Fibroblast of the conjunctiva (primary cell): ENCODE measurements at regions not wholly inside any gene's neighbourhood (a gene's known extent, or its start where the extent isn't known, plus 50 kb on each side); places are given as distances from the start of the nearest gene placed in this dataset.

Source experiments
- DNase-seq: peaks from one replicate; pipeline ENCODE4 v3.0.0-alpha.2; 2010; ENCODE audit warnings: low read depth

DNA sequence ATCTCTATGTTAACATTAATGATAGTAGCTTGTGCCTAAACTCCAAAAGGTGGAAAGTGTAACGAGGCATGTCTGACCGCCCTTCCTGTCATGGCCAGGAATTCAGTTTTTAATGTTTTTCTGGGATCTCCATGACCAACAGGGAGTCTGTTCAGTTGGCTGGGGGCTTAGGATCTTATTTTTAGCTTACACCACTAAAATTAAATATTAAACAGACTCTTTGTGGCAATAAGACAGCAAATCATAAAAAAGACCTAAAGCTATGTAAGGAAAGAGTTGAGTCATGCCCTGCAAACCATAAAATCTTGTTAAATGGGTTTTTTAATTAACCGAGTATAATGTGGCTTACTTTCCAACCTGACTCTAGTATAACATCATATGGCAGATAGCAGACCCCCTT, 247.8 kb downstream of the DIRAS2 start:
- DNase-seq: no peak

DNA sequence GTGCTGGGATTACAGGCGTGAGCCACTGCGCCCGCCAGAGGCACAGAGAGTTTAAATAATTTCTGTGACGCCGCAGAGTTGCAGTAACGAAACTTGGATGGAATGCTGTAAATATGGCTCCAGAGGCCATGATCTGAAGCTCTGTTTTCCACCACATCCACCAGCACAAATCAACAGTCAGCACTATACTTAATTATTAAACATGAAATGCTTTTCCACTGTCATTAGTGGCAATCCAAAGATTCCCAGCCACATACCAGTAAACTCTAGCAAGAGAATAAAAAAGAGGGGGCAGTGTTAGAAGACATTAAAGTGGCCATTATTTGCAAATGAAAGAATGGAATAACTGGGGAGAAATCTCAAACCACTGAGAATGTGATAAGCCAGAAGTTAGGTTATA, 242.5 kb downstream of the DIRAS2 start:
- no peak for DNase-seq

DNA sequence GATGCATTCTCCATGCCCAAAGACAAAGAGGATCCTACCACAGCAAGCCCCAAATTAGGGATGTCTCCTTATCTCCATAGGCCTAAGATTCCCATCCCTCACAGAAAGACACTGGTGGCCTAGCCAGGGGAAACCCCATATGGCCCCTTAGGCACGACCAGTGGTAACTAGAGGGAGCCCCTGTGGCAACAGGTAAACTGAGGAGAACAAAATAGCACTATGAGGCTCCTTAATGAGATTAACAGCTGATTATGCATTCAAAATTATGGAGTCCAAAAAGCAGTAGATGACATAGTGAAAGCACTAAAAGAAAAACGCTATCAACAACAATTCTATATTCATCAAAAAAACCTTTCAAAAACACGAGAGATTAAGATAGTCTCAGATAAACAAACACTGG, 234.0 kb downstream of the DIRAS2 start:
- no peak for DNase-seq

DNA sequence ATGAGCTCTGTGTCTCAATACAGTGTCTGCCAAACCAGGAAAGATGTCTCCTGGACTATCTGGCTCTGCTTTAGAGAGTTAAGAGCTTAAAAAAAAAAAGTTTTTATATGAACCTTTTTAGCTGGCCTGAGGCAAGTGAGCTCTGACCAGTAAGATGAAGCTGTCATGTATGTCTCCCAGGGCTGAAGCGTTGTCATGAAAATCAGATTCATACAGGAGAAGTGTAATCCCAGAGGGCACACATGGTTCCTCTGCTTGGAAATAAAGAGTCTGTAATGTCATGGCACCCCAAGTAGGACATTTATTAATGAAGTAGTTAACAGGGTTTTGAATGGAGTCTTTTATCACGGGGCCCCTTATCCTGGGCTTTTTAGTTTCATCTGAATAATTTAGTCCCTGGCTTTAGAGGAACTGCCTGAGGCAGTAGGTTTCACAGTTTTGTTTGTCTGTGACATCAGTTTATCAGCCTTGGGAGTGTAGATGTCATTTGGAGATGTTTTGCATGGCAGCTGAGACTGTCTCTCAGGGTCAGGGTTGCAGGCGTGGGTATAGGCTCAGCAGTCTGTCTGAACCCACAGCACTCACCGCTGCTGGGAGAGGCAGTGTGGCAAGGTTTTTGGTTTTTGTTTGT, 223.3 kb downstream of the DIRAS2 start:
- no peak for DNase-seq

DNA sequence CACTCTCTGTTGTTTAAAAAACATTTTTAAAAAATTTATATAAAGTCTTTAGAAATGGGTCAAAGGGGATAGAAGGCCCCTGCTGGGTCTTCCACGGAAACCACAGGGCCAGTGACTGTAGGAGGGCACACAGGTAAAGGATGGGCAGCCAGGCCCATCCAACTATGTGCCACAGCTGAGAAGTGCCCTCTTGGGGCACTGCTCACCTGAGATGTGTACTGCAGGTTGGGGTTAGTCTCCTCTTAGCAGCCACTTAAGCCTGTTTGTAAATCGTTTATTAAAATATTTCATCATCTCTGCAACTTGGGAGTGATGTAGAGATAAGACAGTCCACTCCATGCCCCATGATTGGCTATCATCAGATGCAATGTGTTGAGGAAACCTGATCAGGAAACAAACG, 222.4 kb downstream of the DIRAS2 start:
- no peak for DNase-seq

DNA sequence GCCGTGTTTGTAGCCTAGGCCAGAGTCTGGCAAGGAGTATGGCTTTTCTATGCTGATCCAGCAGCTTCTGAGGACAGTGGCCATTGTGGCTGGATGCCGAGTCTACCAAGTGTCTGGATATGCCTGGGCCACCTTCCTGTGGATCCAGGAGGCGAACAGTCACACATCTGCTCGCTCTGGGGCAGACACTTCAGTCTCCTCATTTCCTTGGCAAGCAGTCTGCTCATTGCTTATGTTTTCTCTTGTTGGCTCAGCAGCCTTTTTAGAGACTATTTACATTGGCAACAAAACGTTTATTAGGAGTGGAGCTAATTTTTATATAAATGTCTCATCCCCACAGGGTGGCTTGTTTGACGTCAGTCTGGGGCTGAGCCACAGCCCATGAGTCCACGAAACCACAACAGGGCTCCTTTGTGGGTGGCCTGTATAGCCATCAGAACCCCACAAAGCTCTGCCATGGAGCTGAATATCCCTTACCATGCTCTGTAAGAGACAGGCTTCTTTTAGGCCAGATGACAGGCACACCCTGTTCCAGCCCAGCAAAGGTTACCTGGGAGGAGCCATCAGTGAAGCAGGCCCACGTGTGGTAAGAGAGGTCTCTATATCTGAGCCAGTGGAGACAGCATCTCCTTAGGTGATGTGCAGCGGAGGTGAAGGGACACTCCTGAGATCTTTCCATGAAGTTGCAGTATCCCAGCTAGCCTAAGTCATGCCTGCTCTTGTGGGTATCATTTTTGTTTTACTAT, 221.7 kb downstream of the DIRAS2 start:
- DNase-seq: no peak

DNA sequence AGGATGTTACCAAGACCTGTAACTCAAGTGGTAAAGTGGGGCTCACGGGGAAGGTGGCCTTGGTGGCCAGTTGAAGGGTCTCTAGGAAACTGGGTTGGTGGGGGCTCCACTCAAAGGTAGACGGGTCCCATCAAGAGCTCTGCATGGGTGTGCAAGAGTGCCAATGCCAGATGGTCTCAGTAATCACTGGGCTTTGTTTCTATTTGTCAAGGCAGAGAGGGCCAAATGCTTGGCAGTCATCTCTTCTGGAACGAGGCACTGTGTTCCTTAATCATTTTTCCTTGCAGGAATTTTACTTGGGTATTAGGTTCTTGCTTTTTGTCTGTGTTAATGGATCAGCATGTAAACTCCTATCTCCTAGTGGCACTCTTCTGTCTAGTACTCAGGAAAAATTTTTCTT, 220.8 kb downstream of the DIRAS2 start:
- no peak for DNase-seq

DNA sequence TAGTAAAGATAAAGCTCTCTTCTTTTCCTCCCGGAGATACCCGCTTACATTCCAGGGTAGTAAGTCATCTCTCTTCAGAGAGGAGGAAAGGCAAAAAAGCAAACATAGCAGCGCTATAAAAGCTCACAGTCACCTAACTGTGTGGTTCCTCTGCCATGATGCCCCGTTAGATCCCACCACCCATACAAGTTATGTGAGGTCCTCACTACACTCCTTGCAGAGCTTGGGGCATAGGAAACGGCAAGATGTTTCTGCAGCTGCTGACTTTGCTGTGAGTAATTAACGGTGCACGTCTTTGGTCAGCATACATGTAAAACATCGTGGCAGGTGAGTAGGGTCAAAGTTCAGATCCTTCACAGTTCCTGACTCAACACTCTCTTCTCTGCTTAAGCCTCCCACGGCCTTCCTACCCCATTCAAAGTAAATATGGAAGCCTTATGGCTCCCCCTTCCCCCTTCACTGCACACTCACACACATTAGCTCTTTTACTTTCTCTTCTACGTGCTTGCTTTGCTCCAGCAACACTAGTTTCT, 218.9 kb downstream of the DIRAS2 start:
- no peak for DNase-seq

DNA sequence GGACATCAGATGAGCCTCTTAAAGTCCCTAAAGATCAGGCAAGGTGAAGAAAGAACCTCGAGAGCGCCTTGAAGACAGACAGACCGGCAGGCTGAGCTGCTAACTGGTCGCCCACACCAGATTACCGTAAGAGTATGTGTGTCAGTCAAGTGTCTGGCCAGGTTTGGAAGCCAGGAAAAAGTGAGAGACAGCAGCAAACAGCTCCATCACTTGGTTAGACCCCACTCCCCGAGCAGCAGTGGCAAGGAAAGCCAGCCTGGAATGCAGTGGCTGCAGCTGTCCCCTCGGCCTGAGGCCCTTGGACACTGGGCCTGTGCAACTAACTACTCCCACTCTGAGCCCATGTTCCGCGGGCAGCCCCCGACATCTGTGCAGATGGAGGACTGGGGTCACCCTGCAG, 214.1 kb downstream of the DIRAS2 start:
- DNase-seq: no peak

DNA sequence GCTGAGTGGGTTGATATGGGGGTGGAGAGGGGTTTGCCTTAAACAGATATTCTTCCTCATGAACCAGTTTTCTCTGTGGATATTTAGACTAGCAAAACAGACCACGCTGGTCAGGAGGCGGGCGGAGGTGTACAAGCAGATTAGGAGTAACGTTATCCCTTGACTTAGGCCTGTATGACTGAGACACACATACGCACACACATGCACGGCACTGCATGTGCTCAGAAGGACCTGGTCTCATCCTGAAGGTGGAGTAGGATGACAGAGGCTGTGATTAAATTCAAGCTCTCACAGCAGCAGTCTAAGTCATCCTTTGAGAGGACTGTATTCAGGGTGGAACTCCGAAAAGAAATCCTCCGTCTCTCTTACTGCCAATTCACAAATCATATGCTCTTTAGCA, 209.7 kb downstream of the DIRAS2 start:
- DNase-seq: no peak

DNA sequence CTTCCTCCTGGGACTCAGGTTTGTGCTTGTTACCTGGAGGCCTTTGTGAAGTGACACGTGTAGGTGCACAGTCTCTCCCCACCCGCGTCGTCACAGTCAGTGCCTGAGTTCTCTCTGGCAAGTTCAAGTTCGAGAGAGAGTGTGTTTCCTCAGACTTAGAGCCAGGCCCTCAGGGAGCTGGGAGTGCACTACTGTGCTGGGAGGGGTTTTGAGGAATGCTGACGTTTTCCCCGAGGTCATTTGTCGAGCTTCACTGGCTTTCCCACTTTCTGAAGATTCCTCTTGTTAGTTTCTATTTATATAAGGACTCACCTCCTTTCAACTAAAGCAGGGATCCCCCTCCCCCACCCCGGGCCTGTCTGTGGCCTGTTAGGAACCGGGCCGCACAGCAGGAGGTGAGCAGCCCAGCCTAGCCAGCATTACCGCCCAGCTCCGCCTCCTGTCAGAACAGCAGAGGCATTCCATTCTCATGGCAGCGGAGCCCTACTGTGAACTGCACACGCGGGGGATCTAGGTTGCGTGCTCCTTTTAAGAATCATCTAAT, 209.2 kb downstream of the DIRAS2 start:
- DNase-seq: no peak

DNA sequence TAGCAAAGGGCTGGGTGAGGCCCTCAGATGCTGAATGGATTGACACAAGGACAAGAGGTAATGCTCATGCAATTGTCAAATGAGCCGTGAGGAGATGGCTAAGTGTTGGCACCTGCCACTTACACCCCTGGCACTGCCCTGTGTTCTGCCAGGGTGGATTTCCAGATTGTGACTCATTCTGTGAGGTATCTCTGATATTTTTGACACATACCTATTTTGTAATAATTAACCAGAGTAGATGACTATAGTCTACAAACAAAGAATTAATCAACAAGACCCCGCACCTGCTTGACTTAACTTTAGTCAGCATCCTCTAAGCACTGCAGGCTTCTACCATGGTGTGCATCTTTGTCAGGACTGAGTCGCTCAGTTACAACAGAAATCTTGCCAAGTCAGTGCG, 200.8 kb downstream of the DIRAS2 start:
- no peak for DNase-seq

DNA sequence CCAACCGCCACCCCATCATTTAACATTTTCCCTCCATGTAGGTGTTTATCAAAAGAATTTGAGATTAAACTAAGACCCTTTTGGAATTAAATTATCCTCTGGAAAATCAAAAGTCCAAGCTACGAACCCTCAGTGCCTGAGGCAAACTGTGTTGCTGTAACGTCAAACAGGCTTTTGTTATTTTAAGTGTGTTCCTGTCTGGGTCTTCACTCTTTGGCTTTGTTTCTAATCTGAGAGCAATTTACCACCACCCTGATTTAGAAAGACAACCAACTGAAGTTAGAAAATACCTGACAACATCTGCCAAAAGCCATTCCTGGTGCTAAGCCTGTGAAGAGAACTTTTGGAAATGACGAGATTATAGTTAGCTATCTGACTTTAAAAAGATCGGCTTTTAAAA, 199.9 kb downstream of the DIRAS2 start:
- no peak for DNase-seq

DNA sequence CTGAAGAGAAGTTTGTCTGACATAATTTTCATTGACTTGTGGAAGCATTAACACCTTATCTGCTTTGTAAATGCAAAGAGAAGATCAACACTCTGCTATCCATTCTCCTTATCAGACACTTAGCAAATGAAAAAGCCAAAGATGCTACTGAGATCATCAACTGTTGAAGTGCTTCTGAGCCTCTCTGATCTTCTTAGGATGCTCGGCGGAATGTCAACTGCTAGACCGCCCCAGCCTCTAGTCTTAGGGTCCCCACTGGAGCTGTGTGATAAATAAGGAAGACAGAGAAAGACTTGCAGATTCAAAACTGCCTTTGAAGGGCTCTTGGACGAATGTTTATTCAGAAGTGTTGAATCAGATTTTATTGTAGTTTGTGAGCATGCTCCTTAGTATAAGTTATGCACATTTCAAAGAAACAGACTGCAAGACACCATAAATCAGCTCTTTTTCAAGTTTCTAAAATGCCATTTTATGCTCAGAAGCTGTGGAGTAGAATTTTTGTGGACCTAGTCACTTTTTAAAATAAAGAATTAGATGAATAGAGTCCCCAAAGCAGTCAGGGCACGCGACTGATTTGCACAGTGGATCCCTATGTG, 197.9 kb downstream of the DIRAS2 start:
- DNase-seq: no peak

DNA sequence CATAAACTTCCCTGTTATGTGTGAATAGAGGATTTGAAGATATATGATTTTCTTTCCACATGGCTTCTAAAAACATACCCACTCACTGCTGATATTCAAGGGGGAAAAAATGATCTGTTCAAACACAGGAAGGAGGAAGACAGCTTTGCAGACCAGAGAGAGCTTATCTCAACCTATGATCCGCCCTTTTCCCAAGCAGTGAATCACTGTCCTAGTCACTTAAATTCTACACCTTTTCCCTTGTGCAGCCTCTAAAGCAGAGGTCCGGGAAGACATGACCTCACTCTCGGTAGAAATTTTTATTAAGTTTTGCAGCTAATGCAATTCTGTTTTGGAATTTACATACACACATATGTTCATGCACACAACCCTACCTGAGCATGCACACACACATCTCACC, 197.2 kb downstream of the DIRAS2 start:
- no peak for DNase-seq

DNA sequence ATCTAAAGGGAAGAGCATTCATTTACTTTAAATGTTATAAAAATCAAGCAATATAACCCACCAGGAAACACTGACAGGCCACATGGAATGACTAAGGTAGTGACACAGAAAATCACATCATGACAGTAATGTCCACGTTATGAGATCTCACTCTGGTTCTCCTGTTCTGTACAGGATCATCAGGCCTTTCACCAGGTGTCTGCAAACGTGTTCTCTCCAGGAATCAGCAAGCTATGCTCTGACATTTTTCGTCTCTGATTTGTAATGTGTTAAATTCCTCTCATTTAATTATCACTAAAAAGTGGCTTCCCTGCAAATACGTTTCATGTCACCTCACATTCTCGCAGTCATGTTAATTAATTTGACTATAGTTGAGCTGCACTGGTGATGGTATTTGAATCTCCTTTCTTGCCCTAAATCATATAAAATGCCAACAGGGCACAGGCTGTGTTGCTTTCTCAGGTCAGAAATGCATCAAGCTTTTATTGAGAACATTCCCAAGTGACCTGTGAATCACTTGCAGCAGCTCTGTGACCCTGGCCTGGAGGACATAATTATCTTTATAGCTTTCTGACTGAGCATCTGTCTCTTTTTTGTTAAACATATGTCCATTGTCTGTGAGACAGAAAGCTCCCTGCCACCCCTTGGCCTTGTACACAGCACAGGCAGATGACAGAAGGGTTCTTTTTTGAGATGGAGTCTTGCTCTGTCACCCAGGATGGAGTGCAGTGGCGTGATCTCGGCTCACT, 196.2 kb downstream of the DIRAS2 start:
- DNase-seq: no peak

DNA sequence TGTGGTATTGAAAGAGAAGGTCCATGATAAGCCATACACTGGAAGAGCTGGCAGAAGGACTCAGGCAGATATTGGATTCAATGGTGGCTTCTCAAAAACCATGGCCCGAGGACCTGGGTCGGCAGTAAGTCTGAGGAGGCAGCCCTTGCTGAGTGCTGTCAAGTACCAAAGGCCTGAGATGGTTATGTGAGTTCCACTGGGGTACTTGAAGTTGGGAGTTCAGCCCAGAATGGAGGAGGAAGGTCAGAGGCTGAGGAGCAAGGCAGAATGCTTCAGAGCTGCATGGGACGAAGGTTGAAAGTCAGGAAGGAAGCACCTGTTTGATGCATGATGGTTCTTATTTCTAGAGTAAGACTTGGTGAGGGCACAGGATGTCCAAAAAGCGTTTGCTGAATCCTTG, 194.9 kb downstream of the DIRAS2 start:
- DNase-seq: no peak

DNA sequence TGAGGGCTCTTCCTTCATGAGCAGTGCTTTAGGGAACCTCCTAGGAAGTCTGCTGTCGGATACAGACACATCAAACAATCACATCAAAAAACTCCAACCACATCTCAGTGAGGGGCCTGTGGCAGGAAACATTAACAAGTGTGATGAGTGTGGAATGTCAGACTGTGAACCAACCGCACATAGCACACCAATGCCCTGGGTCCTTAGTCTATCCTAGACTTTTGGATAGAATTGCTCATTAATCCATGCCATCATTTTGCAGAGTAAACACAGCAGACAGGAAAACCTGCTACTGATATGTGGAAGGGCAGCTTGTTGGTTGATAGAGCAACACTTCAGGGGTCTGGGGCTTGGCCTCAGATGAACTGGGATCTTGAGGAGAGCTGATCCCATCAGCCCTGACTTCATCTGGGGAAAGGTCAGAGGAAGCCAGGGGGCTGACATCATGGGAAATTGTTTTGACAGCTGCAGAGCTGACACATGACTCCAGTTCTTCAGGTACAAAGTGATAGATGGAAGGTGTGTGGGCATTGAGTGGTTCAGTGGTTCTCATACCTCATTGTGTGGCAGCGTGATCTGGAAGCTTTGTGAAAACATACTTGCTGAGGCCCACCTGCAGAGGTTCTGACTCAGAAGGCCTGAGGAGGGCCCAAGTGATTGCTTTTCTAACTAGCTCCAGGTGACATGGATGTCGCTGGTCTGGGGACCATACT, 193.3 kb downstream of the DIRAS2 start:
- DNase-seq: no peak

DNA sequence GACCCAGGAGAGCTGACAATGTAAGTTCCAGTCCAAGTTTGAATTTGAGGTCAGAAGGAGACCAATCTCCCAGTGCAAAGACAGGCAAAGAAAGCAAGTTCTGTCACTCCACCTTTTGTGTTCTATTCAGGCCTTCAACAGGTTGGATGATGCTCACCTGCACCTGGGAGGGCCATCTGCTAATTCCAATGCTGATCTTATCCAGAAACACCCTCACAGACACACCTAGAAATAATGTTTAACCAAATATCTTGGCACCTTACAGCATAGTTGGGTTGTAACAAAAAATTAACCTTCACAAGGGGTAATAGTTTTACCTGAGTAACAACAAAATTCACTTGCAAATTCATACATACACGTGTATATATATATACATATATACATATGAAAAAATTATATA, 190.8 kb downstream of the DIRAS2 start:
- no peak for DNase-seq

DNA sequence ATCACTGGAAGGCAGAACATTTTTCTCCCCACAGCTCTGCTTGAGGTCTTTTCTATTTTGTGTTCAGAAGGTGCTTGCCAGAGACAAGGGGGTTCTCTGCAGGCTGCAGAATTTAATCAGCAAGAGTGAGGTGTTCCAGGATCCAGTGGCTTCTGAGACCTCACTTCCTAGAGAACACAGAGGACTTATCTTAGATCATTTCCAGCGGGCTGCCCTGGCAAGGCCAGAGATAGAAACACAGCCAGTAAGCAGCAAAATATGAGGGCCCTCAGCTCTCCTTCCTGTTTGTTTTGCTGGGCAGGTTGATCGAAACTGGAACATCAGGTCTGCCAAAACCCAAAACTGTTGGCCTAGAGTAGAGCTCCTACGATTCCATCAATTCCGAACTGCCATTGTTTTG, 187.3 kb downstream of the DIRAS2 start:
- no peak for DNase-seq

DNA sequence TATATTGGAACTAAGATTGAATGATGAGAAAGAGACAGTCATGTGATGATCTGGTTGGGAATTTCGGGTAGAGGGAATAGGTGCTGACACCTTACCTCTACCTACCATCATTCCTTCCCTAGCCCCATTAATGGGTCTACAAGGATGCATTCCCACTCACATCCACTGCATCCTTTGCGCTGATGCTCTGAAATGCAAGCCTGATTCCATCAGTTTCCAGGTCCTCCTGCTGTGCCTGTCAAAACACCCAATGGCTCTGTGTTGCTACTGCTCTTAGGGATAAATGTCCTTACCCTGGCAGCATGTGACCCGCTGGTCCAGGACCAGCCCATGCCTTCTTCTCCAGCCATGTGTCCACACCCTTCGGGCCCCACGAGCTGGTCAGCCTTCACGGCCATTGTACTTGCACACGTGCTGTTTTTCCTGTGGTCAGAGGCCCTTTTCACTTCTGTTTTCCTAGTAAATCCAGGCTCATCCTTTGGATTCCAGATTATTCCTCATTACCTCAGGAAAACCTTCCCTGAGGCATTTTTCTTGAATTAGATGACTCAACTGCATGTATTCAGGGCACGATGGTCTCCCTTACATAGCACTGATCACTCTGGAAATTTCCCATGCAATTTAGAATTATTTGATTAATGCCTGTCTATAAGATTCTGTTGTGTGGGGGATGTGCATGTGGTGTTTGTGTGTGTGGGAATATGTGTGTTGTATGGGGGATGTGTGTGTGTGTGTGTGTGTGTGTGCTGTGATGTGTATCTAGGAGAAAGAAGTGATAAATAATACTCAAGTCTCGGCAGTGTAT, 185.0 kb downstream of the DIRAS2 start:
- no peak for DNase-seq
